ENCODE measurements at regions not wholly inside any gene's neighbourhood (a gene's known extent, or its start where the extent isn't known, plus 50 kb on each side); places are given as distances from the start of the nearest gene placed in this dataset.

DNA sequence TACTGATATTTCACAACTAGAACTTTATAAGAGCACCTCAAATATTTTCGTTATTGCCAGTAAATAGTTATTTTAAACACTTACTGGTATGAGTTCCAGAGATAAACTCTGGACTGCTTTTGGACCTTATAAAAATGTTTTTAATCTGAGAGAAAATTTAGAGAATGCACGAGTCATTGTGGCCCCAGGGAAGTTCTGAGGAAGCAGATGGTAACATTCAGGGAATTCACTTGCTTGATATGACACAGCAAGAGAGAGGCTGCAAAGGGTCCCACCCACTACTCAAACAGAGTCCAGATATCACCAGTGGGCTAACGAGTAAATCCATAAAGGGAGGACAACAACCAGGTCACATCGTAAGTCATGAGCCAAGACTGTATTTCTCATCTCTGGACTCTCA, 526.8 kb downstream of the TDRD15 start:
- peaks cover 4% of the 10 kb centered on the region for H3F3A ChIP-seq (ENCODE audit: low read depth)
- H3K36me3 Mint-ChIP-seq: no peaks in the 10 kb centered on the region
- H3K4me1 ChIP-seq: peaks cover 10% of the 10 kb centered on the region
- no peak overlapping the region for H3K4me2 ChIP-seq
- H3K27me3 Mint-ChIP-seq (ENCODE audit: insufficient read depth, low read depth): peaks cover 3% of the 10 kb centered on the region
- H2AFZ ChIP-seq (replicated peaks): no peak overlapping the region
- no peak overlapping the region for H3K4me3 ChIP-seq
- DNase-seq (ENCODE audit: low spot score): no peak
- no peaks in the 10 kb centered on the region for H4K20me1 ChIP-seq (ENCODE audit: low read depth)
- H3K9me3 ChIP-seq (ENCODE audit: low read depth): no peaks in the 10 kb centered on the region
- no peak overlapping the region for H3K4me3 Mint-ChIP-seq
- no peak overlapping the region for H3K27ac ChIP-seq
- no peaks in the 10 kb centered on the region for H3K9me3 Mint-ChIP-seq
- H3K27me3 ChIP-seq: no peaks in the 10 kb centered on the region
- H3K79me2 ChIP-seq (ENCODE audit: low read depth): no peaks in the 10 kb centered on the region
- H3K27ac Mint-ChIP-seq: no peak overlapping the region
- peaks cover 14% of the 10 kb centered on the region for H3K4me1 Mint-ChIP-seq
- TF ChIP-seq EZH2 (IDR thresholded peaks at IDR 0.05) (no peak), EZH2phosphoT487 (IDR thresholded peaks at IDR 0.05) (no peak)
- no peaks in the 10 kb centered on the region for H3K36me3 ChIP-seq
- no peak overlapping the region for H3K9ac ChIP-seq

DNA sequence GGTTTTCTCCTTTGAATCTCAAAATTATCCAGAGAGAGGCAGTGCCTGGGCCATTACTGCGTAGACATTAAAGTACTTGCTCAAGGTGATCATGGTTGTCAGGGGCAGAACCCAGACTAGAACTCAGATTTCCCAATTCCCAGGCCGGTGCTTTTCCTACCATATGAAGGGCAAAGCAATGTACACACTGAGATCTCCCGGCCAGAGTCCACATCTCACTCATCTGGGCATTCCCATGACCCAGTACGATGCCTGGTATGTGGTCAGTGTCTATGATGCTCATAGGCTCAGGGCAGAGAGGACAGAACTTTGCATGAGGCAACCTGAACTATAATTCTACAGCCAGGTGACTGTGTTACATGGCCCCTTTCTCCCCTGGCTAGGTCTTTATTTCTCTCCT, 531.4 kb downstream of the TDRD15 start:
- Mint-ChIP-seq H3K9me3 (no peaks in the 10 kb centered on the region), H3K27me3 (ENCODE audit: insufficient read depth, low read depth) (peaks cover 3% of the 10 kb centered on the region), H3K4me1 (peaks cover 23% of the 10 kb centered on the region), H3K4me3 (no peak overlapping the region), H3K27ac (no peak overlapping the region), H3K36me3 (no peaks in the 10 kb centered on the region)
- Histone ChIP-seq H3K36me3 (no peaks in the 10 kb centered on the region), H3K4me1 (peaks cover 10% of the 10 kb centered on the region), H3K4me2 (no peak overlapping the region), H2AFZ (replicated peaks) (no peak overlapping the region), H3K9me3 (ENCODE audit: low read depth) (no peaks in the 10 kb centered on the region), H3F3A (ENCODE audit: low read depth) (peaks cover 4% of the 10 kb centered on the region), H3K27ac (no peak overlapping the region), H3K9ac (no peak overlapping the region), H4K20me1 (ENCODE audit: low read depth) (no peaks in the 10 kb centered on the region), H3K4me3 (no peak overlapping the region), H3K79me2 (ENCODE audit: low read depth) (no peaks in the 10 kb centered on the region), H3K27me3 (no peaks in the 10 kb centered on the region)
- no peak for TF ChIP-seq EZH2phosphoT487 (IDR thresholded peaks at IDR 0.05)
- no peak for DNase-seq (ENCODE audit: low spot score)

DNA sequence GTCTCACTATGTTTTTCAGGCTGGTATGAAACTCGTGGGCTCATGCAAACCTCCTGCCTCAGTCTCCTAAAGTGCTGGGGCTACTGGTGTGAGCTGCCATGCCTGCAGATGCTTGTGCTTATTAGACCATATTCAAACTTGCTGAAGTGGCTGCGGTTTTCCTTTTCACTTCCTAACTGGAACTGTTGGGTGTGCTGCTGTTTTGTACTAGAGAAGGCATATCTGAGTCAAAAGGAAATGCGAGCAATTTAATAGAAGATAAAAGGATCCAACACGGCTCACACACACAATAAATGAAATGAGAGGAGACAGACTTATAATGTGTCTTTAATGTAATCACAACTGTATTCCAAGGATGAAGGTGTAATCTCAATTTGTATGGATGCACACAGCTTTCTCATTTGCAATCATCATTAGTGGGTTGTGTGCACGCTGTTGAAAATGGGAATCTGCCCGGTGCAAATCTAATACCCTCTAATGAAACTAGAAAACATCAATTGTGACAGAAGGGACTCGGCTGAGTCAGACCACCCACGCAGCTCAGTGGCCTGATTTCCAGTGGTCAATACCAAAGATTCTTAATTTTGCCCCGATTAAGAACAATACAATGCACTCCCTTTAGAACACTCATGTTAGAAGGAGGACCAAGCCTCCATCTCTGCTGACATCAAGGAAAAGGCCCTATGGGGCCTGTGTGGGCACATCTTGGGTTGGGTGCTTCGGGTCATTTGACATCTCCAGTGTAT, 532.7 kb downstream of the TDRD15 start:
- Histone ChIP-seq H3K9ac (no peak overlapping the region), H3K4me3 (no peak overlapping the region), H3K4me2 (no peak overlapping the region), H3K9me3 (ENCODE audit: low read depth) (no peaks in the 10 kb centered on the region), H3K36me3 (no peaks in the 10 kb centered on the region), H3K4me1 (peaks cover 10% of the 10 kb centered on the region), H3K27ac (no peak overlapping the region), H3F3A (ENCODE audit: low read depth) (peaks cover 4% of the 10 kb centered on the region), H2AFZ (replicated peaks) (no peak overlapping the region), H3K79me2 (ENCODE audit: low read depth) (no peaks in the 10 kb centered on the region), H4K20me1 (ENCODE audit: low read depth) (no peaks in the 10 kb centered on the region), H3K27me3 (no peaks in the 10 kb centered on the region)
- H3K27ac Mint-ChIP-seq: no peak overlapping the region
- H3K36me3 Mint-ChIP-seq: no peaks in the 10 kb centered on the region
- no peak for DNase-seq (ENCODE audit: low spot score)
- TF ChIP-seq, protein P1, sequence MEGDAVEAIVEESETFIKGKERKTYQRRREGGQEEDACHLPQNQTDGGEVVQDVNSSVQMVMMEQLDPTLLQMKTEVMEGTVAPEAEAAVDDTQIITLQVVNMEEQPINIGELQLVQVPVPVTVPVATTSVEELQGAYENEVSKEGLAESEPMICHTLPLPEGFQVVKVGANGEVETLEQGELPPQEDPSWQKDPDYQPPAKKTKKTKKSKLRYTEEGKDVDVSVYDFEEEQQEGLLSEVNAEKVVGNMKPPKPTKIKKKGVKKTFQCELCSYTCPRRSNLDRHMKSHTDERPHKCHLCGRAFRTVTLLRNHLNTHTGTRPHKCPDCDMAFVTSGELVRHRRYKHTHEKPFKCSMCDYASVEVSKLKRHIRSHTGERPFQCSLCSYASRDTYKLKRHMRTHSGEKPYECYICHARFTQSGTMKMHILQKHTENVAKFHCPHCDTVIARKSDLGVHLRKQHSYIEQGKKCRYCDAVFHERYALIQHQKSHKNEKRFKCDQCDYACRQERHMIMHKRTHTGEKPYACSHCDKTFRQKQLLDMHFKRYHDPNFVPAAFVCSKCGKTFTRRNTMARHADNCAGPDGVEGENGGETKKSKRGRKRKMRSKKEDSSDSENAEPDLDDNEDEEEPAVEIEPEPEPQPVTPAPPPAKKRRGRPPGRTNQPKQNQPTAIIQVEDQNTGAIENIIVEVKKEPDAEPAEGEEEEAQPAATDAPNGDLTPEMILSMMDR (IDR thresholded peaks at IDR 0.05): no peak
- TF ChIP-seq EZH2 (IDR thresholded peaks at IDR 0.05) (no peak), EZH2phosphoT487 (IDR thresholded peaks at IDR 0.05) (no peak)
- peaks cover 23% of the 10 kb centered on the region for H3K4me1 Mint-ChIP-seq
- H3K4me3 Mint-ChIP-seq: no peak overlapping the region
- peaks cover 3% of the 10 kb centered on the region for H3K27me3 Mint-ChIP-seq (ENCODE audit: insufficient read depth, low read depth)
- no peaks in the 10 kb centered on the region for H3K9me3 Mint-ChIP-seq

DNA sequence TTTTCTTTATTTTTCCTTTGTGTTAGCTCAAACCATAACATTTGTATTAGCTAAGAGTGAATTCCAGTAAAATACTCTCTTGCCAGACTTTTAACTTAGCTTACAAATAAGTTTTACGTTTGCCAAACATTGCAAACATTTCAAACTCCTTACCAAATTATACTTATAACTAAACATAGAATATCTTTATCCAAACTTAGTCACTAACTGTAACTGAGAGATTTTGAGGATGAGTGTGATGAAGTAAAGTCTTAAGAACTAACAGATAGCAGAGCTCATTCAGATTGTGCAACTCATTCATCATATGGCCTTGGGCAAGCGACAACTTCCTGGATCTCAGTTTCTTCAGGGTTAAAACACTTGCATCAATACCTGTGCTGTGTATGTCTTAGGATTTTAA, 533.7 kb downstream of the TDRD15 start:
- Mint-ChIP-seq H3K9me3 (no peaks in the 10 kb centered on the region), H3K4me1 (peaks cover 18% of the 10 kb centered on the region)

More for the DNA sequence above, 533.7 kb downstream of the TDRD15 start:
- Histone ChIP-seq H4K20me1 (ENCODE audit: low read depth) (no peaks in the 10 kb centered on the region), H3K79me2 (ENCODE audit: low read depth) (no peaks in the 10 kb centered on the region), H3K9me3 (ENCODE audit: low read depth) (no peaks in the 10 kb centered on the region), H3K27ac (no peak overlapping the region), H3K27me3 (no peaks in the 10 kb centered on the region), H3K9ac (no peak overlapping the region), H2AFZ (replicated peaks) (no peak overlapping the region), H3K36me3 (no peaks in the 10 kb centered on the region), H3K4me1 (peaks cover 5% of the 10 kb centered on the region), H3K4me2 (no peak overlapping the region), H3K4me3 (no peak overlapping the region), H3F3A (ENCODE audit: low read depth) (peaks cover 4% of the 10 kb centered on the region)
- no peaks in the 10 kb centered on the region for H3K36me3 Mint-ChIP-seq
- no peak for DNase-seq (ENCODE audit: low spot score)
- no peak overlapping the region for H3K27ac Mint-ChIP-seq
- H3K27me3 Mint-ChIP-seq (ENCODE audit: insufficient read depth, low read depth): peaks cover 3% of the 10 kb centered on the region
- H3K4me3 Mint-ChIP-seq: no peak overlapping the region
- TF ChIP-seq, protein P1 (IDR thresholded peaks at IDR 0.05): no peak
- TF ChIP-seq EZH2phosphoT487 (IDR thresholded peaks at IDR 0.05): no peak
- TF ChIP-seq EZH2 (IDR thresholded peaks at IDR 0.05): no peak
